ENCODE measurements at regions not wholly inside any gene's neighbourhood (a gene's known extent, or its start where the extent isn't known, plus 50 kb on each side); places are given as distances from the start of the nearest gene placed in this dataset.

- intact Hi-C loops (cut with DNase I) = no loop called here
Observed at GRCh38 chr4:31009926-31010325, 289.8 kb downstream of the PCDH7 start.

DNA sequence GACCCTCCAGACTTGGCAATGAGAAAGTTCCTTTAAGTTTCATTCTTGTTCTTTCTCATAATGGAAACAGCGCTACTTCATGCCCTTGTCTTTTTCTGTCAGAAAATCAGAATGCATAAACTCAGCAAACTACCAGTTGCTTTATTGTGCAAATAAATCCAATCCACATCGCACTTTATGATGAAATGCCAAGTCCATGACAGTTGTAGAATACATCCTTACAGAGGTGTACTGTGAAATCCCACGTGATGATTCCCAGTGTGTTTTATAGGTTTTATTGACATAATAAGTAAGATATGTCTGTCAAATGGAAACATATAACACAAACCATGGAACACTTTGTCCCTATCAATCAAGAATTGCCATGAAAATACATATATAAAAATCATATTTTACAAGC, 295.0 kb downstream of the PCDH7 start:
- no peak overlapping the region for H3K27ac ChIP-seq
- ATAC-seq = no peak

More at GRCh38 chr4:31009926-31010325, 289.8 kb downstream of the PCDH7 start:
- no peak overlapping the region for H3K4me3 ChIP-seq
- H3K36me3 ChIP-seq = no peaks in the 10 kb centered on the region
- H3K9me3 ChIP-seq = no peaks in the 10 kb centered on the region
- DNase-seq (no peak), ATAC-seq (no peak)
- H3K27me3 ChIP-seq = no peaks in the 10 kb centered on the region
- TF ChIP-seq CTCF (IDR thresholded peaks at IDR 0.05) = no peak
- H3K27ac ChIP-seq = no peak overlapping the region
- no peaks in the 10 kb centered on the region for H3K4me1 ChIP-seq

GRCh38 chr4:31016322-31017061, 296.3 kb downstream of the PCDH7 start:
- Histone ChIP-seq H3K4me3 (no peak overlapping the region), H3K27me3 (no peaks in the 10 kb centered on the region), H3K4me1 (no peaks in the 10 kb centered on the region), H3K36me3 (no peaks in the 10 kb centered on the region), H3K9me3 (no peaks in the 10 kb centered on the region), H3K27ac (no peak overlapping the region)
- TF ChIP-seq CTCF (IDR thresholded peaks at IDR 0.05) = no peak
- DNase-seq = no peak
- no peak for ATAC-seq
- intact Hi-C loops (cut with DNase I) = no loop called here

More for the DNA sequence above, 295.0 kb downstream of the PCDH7 start:
- H3K27me3 ChIP-seq = no peaks in the 10 kb centered on the region
- H3K36me3 ChIP-seq = no peaks in the 10 kb centered on the region
- H3K9me3 ChIP-seq = no peaks in the 10 kb centered on the region
- no peak for TF ChIP-seq CTCF (IDR thresholded peaks at IDR 0.05)
- H3K4me1 ChIP-seq = no peaks in the 10 kb centered on the region
- intact Hi-C loops (cut with DNase I) = no loop called here
- no peak for DNase-seq
- H3K4me3 ChIP-seq = no peak overlapping the region

GRCh38 chr4:31020363-31020762, 300.2 kb downstream of the PCDH7 start:
- ATAC-seq = no peak
- no peaks in the 10 kb centered on the region for H3K4me1 ChIP-seq
- no peaks in the 10 kb centered on the region for H3K9me3 ChIP-seq
- intact Hi-C loops (cut with DNase I) = no loop called here
- no peak for DNase-seq
- H3K27me3 ChIP-seq = no peaks in the 10 kb centered on the region
- H3K4me3 ChIP-seq = no peak overlapping the region
- TF ChIP-seq CTCF (IDR thresholded peaks at IDR 0.05) = no peak
- no peaks in the 10 kb centered on the region for H3K36me3 ChIP-seq
- no peak overlapping the region for H3K27ac ChIP-seq

DNA sequence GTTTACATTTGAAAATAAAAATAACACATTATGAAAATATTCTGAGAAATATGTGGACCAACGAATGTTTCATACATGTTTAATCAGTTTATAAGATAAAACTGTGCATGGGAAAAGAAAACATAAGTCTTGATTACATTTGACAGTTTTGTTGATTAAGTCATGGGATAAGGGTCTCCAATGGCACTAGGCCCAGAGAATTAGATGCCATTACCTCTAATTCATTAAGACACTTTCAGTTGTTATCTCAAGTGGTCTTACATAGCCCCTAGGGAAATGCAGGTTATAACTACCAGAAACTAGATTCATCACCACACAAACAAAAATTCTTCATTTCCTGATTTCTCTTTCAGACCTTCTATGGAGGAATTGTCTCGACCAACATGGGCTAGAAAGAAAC, 300.8 kb downstream of the PCDH7 start:
- ATAC-seq (no peak), DNase-seq (no peak)
- Histone ChIP-seq H3K4me1 (no peaks in the 10 kb centered on the region), H3K27ac (no peak overlapping the region), H3K4me3 (no peak overlapping the region), H3K9me3 (no peaks in the 10 kb centered on the region), H3K36me3 (no peaks in the 10 kb centered on the region), H3K27me3 (no peaks in the 10 kb centered on the region)
- TF ChIP-seq CTCF (IDR thresholded peaks at IDR 0.05) = no peak
- intact Hi-C loops (cut with DNase I) = no loop called here

GRCh38 chr4:31022702-31023101, 302.5 kb downstream of the PCDH7 start:
- Histone ChIP-seq H3K27ac (no peak overlapping the region), H3K4me3 (no peak overlapping the region), H3K4me1 (no peaks in the 10 kb centered on the region), H3K27me3 (no peaks in the 10 kb centered on the region), H3K36me3 (no peaks in the 10 kb centered on the region), H3K9me3 (no peaks in the 10 kb centered on the region)
- ATAC-seq (no peak), DNase-seq (no peak)
- intact Hi-C loops (cut with DNase I) = no loop called here
- no peak for TF ChIP-seq CTCF (IDR thresholded peaks at IDR 0.05)
